SU-DHL-6 (cell line): ENCODE measurements at regions not wholly inside any gene's neighbourhood (a gene's known extent, or its start where the extent isn't known, plus 50 kb on each side); places are given as distances from the start of the nearest gene placed in this dataset.

Experiments used
- H2AFZ ChIP-seq: fragments of 200-600 bp; sonication (generic); 2 replicates; pipeline ENCODE4 v1.6.1; 2014; ENCODE audit warnings: low read depth, mild to moderate bottlenecking, moderate library complexity, mixed read lengths, antibody characterized with exemption, low read length; ENCODE audit not compliant: severe bottlenecking
- H3F3A ChIP-seq: fragments of 200-600 bp; shearing (Covaris generic); 2 replicates; pipeline ENCODE4 v1.6.0; 2016; ENCODE audit warnings: antibody characterized with exemption, mild to moderate bottlenecking; ENCODE audit not compliant: insufficient read depth
- H3K27ac ChIP-seq: fragments of 200-600 bp; sonication (generic); 2 replicates; pipeline ENCODE4 v1.5.1; 2016; ENCODE audit warnings: low read depth, mild to moderate bottlenecking, low read length, moderate library complexity, mixed read lengths
- H3K27me3 ChIP-seq: fragments of 200-600 bp; sonication (generic), shearing (Covaris generic); 2 replicates; pipeline ENCODE4 v1.6.0; 2014; ENCODE audit warnings: mild to moderate bottlenecking, low read length
- H3K36me3 ChIP-seq: fragments of 200-600 bp; sonication (generic); 2 replicates; pipeline ENCODE4 v1.6.1; 2014; ENCODE audit warnings: mild to moderate bottlenecking, low read length, mixed read lengths
- H3K4me2 ChIP-seq: fragments of 300-600, 200-600 bp; shearing (Covaris generic), sonication (generic); 2 replicates; pipeline ENCODE4 v1.6.0; 2014; ENCODE audit warnings: low read length, low read depth, mild to moderate bottlenecking; ENCODE audit not compliant: poor library complexity, severe bottlenecking
- H3K4me3 ChIP-seq: fragments of 200-600 bp; sonication (generic); 2 replicates; pipeline ENCODE4 v1.5.1; 2014; ENCODE audit warnings: antibody characterized with exemption, low read length, mild to moderate bottlenecking, mixed read lengths; ENCODE audit not compliant: insufficient read depth, poor library complexity, severe bottlenecking
- H3K79me2 ChIP-seq: fragments of 200-600 bp; sonication (generic); 2 replicates; pipeline ENCODE4 v1.6.1; 2014; ENCODE audit warnings: mild to moderate bottlenecking, low read length, moderate library complexity; ENCODE audit not compliant: insufficient read depth
- H3K9ac ChIP-seq: fragments of 200-600 bp; sonication (generic); 2 replicates; pipeline ENCODE4 v1.7.0; 2014; ENCODE audit warnings: mild to moderate bottlenecking, low read length
- H3K9me2 ChIP-seq: fragments of 200-600 bp; sonication (generic); replicated peaks from 2 replicates; pipeline ENCODE4 v1.6.1; 2014; ENCODE audit warnings: low read length; ENCODE audit not compliant: insufficient read depth
- H3K9me3 ChIP-seq: fragments of 200-600 bp; sonication (generic); 2 replicates; pipeline ENCODE4 v1.6.1; 2014; ENCODE audit warnings: low read length, mixed read lengths; ENCODE audit not compliant: insufficient read depth
- H4K20me1 ChIP-seq: fragments of 200-600 bp; sonication (generic); 2 replicates; pipeline ENCODE4 v1.6.1; 2014; ENCODE audit warnings: low read depth, mild to moderate bottlenecking, antibody characterized with exemption, low read length, moderate library complexity, mixed read lengths
- EZH2phosphoT487 ChIP-seq: fragments of 200-600 bp; sonication (generic), shearing (Covaris generic); conservative IDR thresholded peaks from 2 replicates; pipeline ENCODE4 v1.6.1; 2018; ENCODE audit warnings: mild to moderate bottlenecking, antibody characterized with exemption, low read length, moderate library complexity, mixed read lengths
- TF ChIP-seq, protein P1 (sequence below): fragments of 200-600 bp; sonication (generic); IDR thresholded peaks from one replicate; pipeline ENCODE4 v1.5.1; 2017; ENCODE audit warnings: antibody characterized with exemption, mild to moderate bottlenecking, low read length, moderate library complexity; ENCODE audit not compliant: insufficient read depth, poor library complexity, severe bottlenecking

DNA sequence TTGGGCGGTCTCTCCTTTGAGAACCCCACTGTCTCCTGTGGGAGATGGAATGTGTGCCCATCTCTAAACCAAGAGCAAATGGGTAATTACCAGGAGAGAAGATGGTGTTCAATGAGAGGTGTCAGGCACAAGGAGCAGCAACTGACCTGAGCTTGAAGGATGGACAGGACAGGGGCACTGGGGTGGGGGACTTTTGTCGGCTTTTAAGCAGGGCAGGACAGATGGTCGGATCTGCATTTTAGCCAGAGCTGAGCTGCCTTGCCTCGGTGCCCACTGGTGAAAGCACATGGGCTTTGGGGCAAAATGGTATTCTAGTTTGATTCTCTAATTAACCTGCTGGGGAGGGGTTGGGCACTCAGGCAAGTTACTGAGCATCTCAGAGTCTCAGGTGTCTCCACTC lies 98.0 kb downstream of the INHBB start:
- no peaks in the 10 kb centered on the region for H3F3A ChIP-seq
- H3K9me2 ChIP-seq, result no peaks in the 10 kb centered on the region
- no peak for TF ChIP-seq EZH2phosphoT487
- TF ChIP-seq, protein P1, sequence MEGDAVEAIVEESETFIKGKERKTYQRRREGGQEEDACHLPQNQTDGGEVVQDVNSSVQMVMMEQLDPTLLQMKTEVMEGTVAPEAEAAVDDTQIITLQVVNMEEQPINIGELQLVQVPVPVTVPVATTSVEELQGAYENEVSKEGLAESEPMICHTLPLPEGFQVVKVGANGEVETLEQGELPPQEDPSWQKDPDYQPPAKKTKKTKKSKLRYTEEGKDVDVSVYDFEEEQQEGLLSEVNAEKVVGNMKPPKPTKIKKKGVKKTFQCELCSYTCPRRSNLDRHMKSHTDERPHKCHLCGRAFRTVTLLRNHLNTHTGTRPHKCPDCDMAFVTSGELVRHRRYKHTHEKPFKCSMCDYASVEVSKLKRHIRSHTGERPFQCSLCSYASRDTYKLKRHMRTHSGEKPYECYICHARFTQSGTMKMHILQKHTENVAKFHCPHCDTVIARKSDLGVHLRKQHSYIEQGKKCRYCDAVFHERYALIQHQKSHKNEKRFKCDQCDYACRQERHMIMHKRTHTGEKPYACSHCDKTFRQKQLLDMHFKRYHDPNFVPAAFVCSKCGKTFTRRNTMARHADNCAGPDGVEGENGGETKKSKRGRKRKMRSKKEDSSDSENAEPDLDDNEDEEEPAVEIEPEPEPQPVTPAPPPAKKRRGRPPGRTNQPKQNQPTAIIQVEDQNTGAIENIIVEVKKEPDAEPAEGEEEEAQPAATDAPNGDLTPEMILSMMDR, result no peak
- H3K4me2 ChIP-seq, result no peak overlapping the region
- H3K27ac ChIP-seq, result no peak overlapping the region
- H2AFZ ChIP-seq, result no peak overlapping the region
- H3K9ac ChIP-seq, result no peak overlapping the region
- H3K27me3 ChIP-seq, result no peaks in the 10 kb centered on the region
- H3K4me3 ChIP-seq, result no peak overlapping the region
- H3K9me3 ChIP-seq, result no peaks in the 10 kb centered on the region
- no peaks in the 10 kb centered on the region for H3K36me3 ChIP-seq
- no peaks in the 10 kb centered on the region for H4K20me1 ChIP-seq
- no peaks in the 10 kb centered on the region for H3K79me2 ChIP-seq

DNA sequence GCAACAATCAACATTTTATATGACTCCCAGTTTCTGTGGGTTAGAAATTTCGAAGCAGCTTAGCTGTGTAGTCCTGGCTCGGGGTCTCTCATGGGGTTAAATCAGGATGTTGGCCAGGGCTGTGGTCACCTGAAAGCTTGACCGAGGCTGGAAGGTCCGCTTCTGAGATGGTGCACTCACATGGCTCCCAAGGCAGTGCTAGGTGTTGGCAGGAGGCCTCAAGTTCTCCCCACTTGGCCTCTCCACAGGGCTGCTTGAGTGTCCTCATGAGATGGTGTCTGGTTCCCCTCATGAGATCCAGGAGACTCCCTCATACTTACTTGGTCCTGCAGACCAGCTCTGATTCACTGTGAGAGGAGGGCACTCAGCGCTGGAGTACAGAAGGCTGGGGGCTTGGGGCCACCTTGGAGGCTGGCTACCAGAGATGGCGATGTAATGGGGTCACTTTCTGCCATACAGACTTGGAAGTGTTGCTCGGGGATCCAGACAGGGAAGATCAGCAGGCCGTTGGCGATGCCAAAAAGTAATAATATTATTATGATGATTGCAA lies 98.8 kb downstream of the INHBB start:
- Histone ChIP-seq H2AFZ (no peak overlapping the region), H3F3A (no peaks in the 10 kb centered on the region), H3K9me3 (no peaks in the 10 kb centered on the region), H3K36me3 (no peaks in the 10 kb centered on the region), H3K27ac (no peak overlapping the region), H3K4me3 (no peak overlapping the region), H4K20me1 (no peaks in the 10 kb centered on the region), H3K27me3 (no peaks in the 10 kb centered on the region), H3K9me2 (no peaks in the 10 kb centered on the region), H3K79me2 (no peaks in the 10 kb centered on the region), H3K9ac (no peak overlapping the region), H3K4me2 (no peak overlapping the region)
- TF ChIP-seq, protein P1, result no peak
- no peak for TF ChIP-seq EZH2phosphoT487

DNA sequence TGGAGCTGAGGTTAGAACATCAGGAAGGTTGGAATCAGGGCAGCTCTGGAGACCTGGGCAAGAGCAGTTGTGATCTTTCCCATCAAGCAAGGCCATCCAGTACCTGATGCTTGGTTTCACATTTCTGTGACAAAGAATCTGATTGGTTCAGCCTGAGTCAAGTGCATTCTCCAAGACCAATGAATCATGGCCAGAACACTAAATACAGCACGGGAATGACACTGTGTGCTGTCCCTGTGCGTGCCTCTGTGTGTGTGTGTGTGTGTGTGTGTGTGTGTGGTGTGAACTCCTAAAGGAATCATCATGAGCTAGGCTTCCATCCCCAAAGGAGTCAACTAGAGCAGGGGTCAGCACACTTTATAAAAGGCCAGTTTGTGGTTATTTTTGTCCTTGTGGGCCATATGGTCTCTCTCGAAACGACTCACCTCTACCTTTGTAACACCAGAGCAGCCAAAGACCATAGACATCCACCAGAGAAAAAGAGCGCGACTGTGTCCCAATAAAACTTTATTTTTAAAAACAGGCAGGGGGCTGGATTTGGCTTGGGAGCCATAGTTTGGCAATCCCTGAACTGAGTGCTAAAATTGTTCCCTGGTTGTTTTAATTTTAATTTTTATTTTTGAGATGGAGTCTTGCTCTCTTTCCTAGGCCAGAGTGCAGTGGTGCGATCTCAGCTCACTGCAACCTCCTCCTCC lies 99.7 kb downstream of the INHBB start:
- no peak overlapping the region for H3K4me2 ChIP-seq
- TF ChIP-seq, protein P1, result no peak
- no peak for TF ChIP-seq EZH2phosphoT487
- H3K36me3 ChIP-seq, result no peaks in the 10 kb centered on the region
- H3K9ac ChIP-seq, result no peak overlapping the region
- no peak overlapping the region for H3K4me3 ChIP-seq
- H4K20me1 ChIP-seq, result no peaks in the 10 kb centered on the region
- H3F3A ChIP-seq, result no peaks in the 10 kb centered on the region
- no peaks in the 10 kb centered on the region for H3K9me2 ChIP-seq
- no peak overlapping the region for H2AFZ ChIP-seq
- H3K9me3 ChIP-seq, result no peaks in the 10 kb centered on the region
- no peak overlapping the region for H3K27ac ChIP-seq
- no peaks in the 10 kb centered on the region for H3K27me3 ChIP-seq
- no peaks in the 10 kb centered on the region for H3K79me2 ChIP-seq
